ENCODE measurements at regions not wholly inside any gene's neighbourhood (a gene's known extent, or its start where the extent isn't known, plus 50 kb on each side); places are given as distances from the start of the nearest gene placed in this dataset.

DNA sequence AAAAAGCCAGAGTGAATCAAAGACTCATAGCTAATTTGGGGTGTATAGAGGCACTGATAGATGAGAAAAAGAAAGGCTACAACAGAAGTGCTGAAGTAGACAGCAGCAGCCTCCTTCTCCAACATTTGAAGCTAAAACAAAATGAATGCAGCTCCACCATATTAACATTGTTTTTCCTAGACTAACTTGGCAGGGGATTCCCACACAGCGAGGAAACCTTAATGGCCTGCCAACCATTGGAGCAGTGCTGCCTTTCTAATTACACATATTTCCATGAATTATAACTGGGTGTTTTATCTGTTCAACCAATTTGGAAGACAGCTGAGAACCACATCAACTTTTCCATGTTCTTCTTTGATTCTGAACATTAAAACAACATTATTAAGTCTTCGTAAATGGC lies 478.6 kb downstream of the LIG4 start:
- TF ChIP-seq POLR2A (IDR thresholded peaks at IDR 0.05): no peak
- TF ChIP-seq CTCF (IDR thresholded peaks at IDR 0.05): no peak
- H3K9me3 ChIP-seq: no peaks in the 10 kb centered on the region
- 67 to 71% methylated on average over 2 of the region's 2 CpGs for WGBS, 2 donors
- no peak for DNase-seq
- no peaks in the 10 kb centered on the region for H3K4me1 ChIP-seq
- intact Hi-C loops (cut with DNase I): no loop called here
- no peaks in the 10 kb centered on the region for H3K27me3 ChIP-seq
- no peak overlapping the region for H3K27ac ChIP-seq
- no peak overlapping the region for H3K4me3 ChIP-seq
- H3K36me3 ChIP-seq: no peaks in the 10 kb centered on the region

- TF ChIP-seq CTCF (IDR thresholded peaks at IDR 0.05) (no peak), POLR2A (IDR thresholded peaks at IDR 0.05) (no peak)
- no peak overlapping the region for H3K4me3 ChIP-seq
- no peak overlapping the region for H3K27ac ChIP-seq
- H3K9me3 ChIP-seq: no peaks in the 10 kb centered on the region
- no peaks in the 10 kb centered on the region for H3K36me3 ChIP-seq
- intact Hi-C loops (cut with DNase I): no loop called here
- DNase-seq: no peak
- H3K27me3 ChIP-seq: no peaks in the 10 kb centered on the region
- no peaks in the 10 kb centered on the region for H3K4me1 ChIP-seq
- WGBS, 2 donors: 78 to 83% methylated on average over 9 to 11 of the region's 11 CpGs
Observed at GRCh38 chr13:107736170-107736569, 479.2 kb downstream of the LIG4 start.

DNA sequence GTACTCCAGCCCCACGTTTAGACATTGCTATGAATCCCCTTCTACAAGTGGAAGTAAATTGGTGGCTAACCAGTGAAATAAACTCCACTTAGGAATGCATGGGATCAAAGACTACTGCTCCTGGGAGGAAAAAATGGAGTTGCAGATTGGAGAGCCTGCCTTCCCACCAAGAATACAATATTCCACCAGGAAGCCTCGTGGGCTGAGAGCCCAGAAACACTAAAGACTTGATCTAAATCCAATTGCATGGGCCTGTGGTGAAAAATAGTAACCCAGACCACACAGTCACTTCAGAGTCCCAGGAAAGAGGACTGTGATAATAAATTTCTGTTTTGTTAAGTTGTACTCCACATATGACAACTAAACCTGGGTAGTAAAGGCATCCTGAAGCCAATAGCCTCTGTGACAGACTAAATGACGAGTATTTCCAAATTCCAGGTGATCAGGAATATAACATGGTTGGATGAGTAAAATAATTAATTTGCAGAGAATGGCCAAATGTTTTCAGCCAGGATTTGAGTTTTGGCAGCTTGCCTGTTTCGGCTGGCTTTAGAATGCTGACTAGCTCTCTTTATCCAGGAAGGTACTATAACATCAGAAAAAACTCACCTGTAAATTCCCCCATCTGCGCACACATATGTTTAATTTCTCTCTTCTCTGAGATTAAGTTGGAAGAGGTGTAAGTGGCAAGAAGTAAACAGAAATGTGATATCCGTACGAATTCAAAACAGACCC lies 480.3 kb downstream of the LIG4 start:
- intact Hi-C loops (cut with DNase I): no loop called here

DNA sequence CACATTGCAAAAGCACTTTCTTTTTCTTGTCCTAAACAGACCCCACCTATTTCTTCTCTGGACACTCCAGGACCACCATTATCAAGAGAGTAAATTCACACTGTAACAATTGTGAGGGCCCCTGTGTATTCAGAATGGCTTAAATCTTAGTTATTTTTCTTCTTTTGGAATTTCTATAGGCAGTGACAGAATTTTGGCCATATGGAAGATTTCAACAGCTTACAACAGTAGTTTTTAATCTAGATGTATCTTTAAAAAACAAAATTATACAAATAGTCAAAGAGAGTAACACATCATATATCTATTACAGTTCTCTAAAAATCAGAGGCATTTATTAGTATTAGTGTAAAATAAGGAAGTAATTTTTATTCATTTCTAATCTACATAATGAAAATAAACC lies 482.1 kb downstream of the LIG4 start:
- DNase-seq: no peak
- H3K4me1 ChIP-seq: no peaks in the 10 kb centered on the region
- H3K27ac ChIP-seq: no peak overlapping the region
- H3K4me3 ChIP-seq: no peak overlapping the region
- intact Hi-C loops (cut with DNase I): no loop called here
- TF ChIP-seq POLR2A (IDR thresholded peaks at IDR 0.05) (no peak), CTCF (IDR thresholded peaks at IDR 0.05) (no peak)
- no peaks in the 10 kb centered on the region for H3K9me3 ChIP-seq
- H3K36me3 ChIP-seq: no peaks in the 10 kb centered on the region
- no peaks in the 10 kb centered on the region for H3K27me3 ChIP-seq

More for the DNA sequence above, 480.3 kb downstream of the LIG4 start:
- 48 to 55% methylated on average over 7 of the region's 7 CpGs for WGBS, 2 donors
- Histone ChIP-seq H3K9me3 (no peaks in the 10 kb centered on the region), H3K27ac (no peak overlapping the region), H3K4me3 (no peak overlapping the region), H3K4me1 (no peaks in the 10 kb centered on the region), H3K36me3 (no peaks in the 10 kb centered on the region), H3K27me3 (no peaks in the 10 kb centered on the region)
- TF ChIP-seq CTCF (IDR thresholded peaks at IDR 0.05): no peak
- no peak for TF ChIP-seq POLR2A (IDR thresholded peaks at IDR 0.05)
- no peak for DNase-seq

DNA sequence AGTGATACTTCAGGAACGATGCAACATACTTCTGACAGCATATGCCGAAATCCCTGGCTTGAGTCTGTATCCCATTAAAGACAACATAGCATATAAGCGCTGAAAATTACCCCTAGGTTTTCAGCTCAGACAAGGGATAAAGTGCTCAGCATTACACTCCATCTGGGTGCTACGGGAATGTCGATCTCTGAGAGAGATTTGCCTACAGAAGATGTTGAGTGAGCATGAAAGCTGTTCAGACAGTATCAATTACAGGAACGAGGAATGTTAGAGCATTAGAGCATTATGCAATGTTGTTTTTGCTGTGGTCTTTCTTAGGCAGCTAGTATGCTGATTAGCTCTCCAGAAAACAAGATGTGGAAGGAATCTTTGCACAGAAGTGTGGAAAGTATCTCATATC lies 484.5 kb downstream of the LIG4 start:
- Histone ChIP-seq H3K27ac (no peak overlapping the region), H3K4me1 (no peaks in the 10 kb centered on the region), H3K36me3 (no peaks in the 10 kb centered on the region), H3K27me3 (no peaks in the 10 kb centered on the region), H3K4me3 (no peak overlapping the region), H3K9me3 (no peaks in the 10 kb centered on the region)
- DNase-seq: no peak
- 63 to 65% methylated on average over 6 of the region's 6 CpGs for WGBS, 2 donors
- intact Hi-C loops (cut with DNase I): no loop called here
- TF ChIP-seq CTCF (IDR thresholded peaks at IDR 0.05): no peak
- TF ChIP-seq POLR2A (IDR thresholded peaks at IDR 0.05): no peak
